ENCODE measurements at regions not wholly inside any gene's neighbourhood (a gene's known extent, or its start where the extent isn't known, plus 50 kb on each side); places are given as distances from the start of the nearest gene placed in this dataset.

DNA sequence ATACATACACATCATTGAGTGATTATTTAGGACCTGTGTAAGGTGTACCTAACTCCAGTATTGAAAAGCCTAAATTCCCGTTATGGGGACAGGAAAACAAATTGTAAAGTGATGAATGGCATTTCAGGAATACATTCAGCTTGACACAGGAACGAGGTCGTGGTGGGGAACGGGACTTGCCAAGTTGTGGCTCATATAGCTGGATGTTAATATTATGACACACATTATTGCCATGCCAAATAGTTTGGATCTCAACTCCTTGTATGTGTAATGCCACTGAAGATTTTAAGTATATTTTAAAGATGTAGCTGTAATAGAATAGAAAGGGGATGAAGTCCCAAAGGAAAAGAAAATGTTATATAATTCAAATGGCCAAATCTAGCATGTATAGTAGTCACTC lies 227.2 kb upstream of the GOLIM4 start:
- no peak for DNase-seq (ENCODE audit: low spot score)
- peaks cover 2% of the 10 kb centered on the region for H3K9me3 Mint-ChIP-seq (ENCODE audit: low read depth)
- no peaks in the 10 kb centered on the region for H3K27me3 Mint-ChIP-seq (ENCODE audit: low read depth)
- no peak overlapping the region for H3K4me3 Mint-ChIP-seq (ENCODE audit: unreplicated experiment)
- TF ChIP-seq, protein P1, sequence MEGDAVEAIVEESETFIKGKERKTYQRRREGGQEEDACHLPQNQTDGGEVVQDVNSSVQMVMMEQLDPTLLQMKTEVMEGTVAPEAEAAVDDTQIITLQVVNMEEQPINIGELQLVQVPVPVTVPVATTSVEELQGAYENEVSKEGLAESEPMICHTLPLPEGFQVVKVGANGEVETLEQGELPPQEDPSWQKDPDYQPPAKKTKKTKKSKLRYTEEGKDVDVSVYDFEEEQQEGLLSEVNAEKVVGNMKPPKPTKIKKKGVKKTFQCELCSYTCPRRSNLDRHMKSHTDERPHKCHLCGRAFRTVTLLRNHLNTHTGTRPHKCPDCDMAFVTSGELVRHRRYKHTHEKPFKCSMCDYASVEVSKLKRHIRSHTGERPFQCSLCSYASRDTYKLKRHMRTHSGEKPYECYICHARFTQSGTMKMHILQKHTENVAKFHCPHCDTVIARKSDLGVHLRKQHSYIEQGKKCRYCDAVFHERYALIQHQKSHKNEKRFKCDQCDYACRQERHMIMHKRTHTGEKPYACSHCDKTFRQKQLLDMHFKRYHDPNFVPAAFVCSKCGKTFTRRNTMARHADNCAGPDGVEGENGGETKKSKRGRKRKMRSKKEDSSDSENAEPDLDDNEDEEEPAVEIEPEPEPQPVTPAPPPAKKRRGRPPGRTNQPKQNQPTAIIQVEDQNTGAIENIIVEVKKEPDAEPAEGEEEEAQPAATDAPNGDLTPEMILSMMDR (IDR thresholded peaks at IDR 0.05): no peak
- no peaks in the 10 kb centered on the region for H3K4me1 Mint-ChIP-seq (ENCODE audit: low read depth)
- no peaks in the 10 kb centered on the region for H3K36me3 Mint-ChIP-seq (ENCODE audit: low read depth)
- H3K27ac Mint-ChIP-seq (ENCODE audit: unreplicated experiment): no peak overlapping the region

DNA sequence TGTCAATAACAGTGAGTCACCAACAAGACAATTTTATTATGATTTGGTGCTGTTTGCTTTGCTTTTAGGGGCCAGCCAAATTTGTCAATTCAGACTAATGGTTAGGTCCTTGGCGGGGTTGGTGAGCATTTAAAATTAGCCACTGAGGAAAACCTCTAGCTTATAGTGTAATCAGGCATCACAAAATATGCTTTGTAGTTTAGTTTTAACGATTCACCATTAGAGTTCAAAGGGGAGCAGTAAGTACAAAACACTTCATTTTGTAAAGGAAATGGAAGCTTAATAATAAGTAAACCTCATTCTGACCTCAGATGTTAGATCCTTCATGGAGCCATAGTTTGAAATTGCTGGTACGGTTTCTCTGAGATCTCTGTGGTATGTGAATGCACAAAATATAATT lies 218.4 kb upstream of the GOLIM4 start:
- Mint-ChIP-seq H3K36me3 (ENCODE audit: low read depth) (no peaks in the 10 kb centered on the region), H3K27me3 (ENCODE audit: low read depth) (no peaks in the 10 kb centered on the region), H3K9me3 (ENCODE audit: low read depth) (no peaks in the 10 kb centered on the region), H3K4me3 (ENCODE audit: unreplicated experiment) (no peak overlapping the region), H3K27ac (ENCODE audit: unreplicated experiment) (no peak overlapping the region), H3K4me1 (ENCODE audit: low read depth) (no peaks in the 10 kb centered on the region)
- DNase-seq (ENCODE audit: low spot score): no peak
- TF ChIP-seq, protein P1 (IDR thresholded peaks at IDR 0.05): no peak

DNA sequence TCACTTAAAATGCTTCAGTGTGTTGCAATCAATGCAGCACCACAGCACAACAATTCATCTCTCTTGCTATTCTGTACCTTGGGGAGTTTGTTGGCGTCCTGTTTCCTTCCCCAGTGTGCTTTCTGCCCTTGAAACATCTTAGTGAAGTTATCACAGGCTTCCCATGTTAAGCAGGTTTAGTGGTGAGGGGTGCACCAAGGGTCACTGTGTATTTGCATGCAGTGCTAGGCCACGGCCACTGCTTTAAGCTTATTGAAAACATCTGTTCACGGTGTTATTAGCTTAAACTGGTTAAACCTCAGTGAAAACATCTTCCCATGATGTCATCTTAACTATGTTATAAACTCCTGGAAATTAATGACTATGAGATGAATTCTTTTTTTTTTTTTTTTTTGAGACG lies 217.3 kb upstream of the GOLIM4 start:
- no peak for DNase-seq (ENCODE audit: low spot score)
- Mint-ChIP-seq H3K4me3 (ENCODE audit: unreplicated experiment) (no peak overlapping the region), H3K9me3 (ENCODE audit: low read depth) (no peaks in the 10 kb centered on the region), H3K4me1 (ENCODE audit: low read depth) (no peaks in the 10 kb centered on the region), H3K36me3 (ENCODE audit: low read depth) (no peaks in the 10 kb centered on the region), H3K27me3 (ENCODE audit: low read depth) (no peaks in the 10 kb centered on the region), H3K27ac (ENCODE audit: unreplicated experiment) (no peak overlapping the region)
- TF ChIP-seq, protein P1 (IDR thresholded peaks at IDR 0.05): no peak

DNA sequence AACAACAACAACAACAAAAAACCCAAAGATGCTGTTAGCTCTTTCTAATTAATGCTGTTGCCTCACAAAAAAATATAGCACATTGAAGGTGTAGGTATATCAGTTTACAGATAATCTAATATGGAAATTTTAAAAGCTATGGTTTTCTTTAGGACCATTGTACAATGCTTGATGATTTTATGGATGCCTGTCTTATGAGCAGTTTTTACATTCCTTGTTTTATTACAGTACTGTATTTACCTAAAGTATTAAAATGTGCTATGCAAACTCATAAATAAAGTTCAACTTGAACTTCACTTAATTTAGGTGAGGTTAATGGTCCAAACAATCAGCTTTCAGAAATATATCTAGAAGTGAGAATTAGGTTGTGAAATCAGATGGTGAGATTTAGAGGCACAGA lies 212.2 kb upstream of the GOLIM4 start:
- TF ChIP-seq, protein P1 (IDR thresholded peaks at IDR 0.05): no peak
- Mint-ChIP-seq H3K4me3 (ENCODE audit: unreplicated experiment) (no peak overlapping the region), H3K27me3 (ENCODE audit: low read depth) (no peaks in the 10 kb centered on the region), H3K36me3 (ENCODE audit: low read depth) (peaks cover 2% of the 10 kb centered on the region), H3K4me1 (ENCODE audit: low read depth) (no peaks in the 10 kb centered on the region), H3K9me3 (ENCODE audit: low read depth) (peaks cover 6% of the 10 kb centered on the region), H3K27ac (ENCODE audit: unreplicated experiment) (no peak overlapping the region)
- no peak for DNase-seq (ENCODE audit: low spot score)

DNA sequence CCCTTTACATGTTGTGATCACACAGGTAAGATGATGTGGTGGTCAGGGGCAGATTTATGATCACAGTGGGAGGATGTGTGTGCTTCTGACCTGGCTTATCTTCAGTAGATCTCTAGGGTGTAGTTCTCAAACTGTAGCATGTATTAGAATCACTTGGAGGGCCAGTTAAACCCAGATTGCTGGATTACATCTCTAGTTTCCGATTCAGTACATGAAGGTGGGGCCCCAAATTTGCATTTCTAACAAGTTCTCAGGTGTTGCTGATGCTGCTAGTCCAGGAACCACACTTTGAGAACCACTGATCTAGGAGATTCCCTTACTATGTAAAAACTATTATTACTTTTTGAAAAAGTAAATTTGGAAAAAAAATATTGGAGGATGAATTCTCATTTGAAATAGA lies 199.3 kb upstream of the GOLIM4 start:
- TF ChIP-seq, protein P1 (IDR thresholded peaks at IDR 0.05): no peak
- H3K9me3 Mint-ChIP-seq (ENCODE audit: low read depth): no peaks in the 10 kb centered on the region
- no peaks in the 10 kb centered on the region for H3K4me1 Mint-ChIP-seq (ENCODE audit: low read depth)
- H3K27me3 Mint-ChIP-seq (ENCODE audit: low read depth): no peaks in the 10 kb centered on the region
- no peak overlapping the region for H3K27ac Mint-ChIP-seq (ENCODE audit: unreplicated experiment)
- H3K36me3 Mint-ChIP-seq (ENCODE audit: low read depth): no peaks in the 10 kb centered on the region
- DNase-seq (ENCODE audit: low spot score): no peak
- no peak overlapping the region for H3K4me3 Mint-ChIP-seq (ENCODE audit: unreplicated experiment)
